Nucleus accumbens (tissue), 56 donors: ENCODE measurements at regions not wholly inside any gene's neighbourhood (a gene's known extent, or its start where the extent isn't known, plus 50 kb on each side); places are given as distances from the start of the nearest gene placed in this dataset.

Experiments used
- DNase-seq, 56 donors: peaks; one replicate each; lab custom pipeline; 2025; lab: John Stamatoyannopoulos, UW

- no peak for DNase-seq
Observed at GRCh38 chr17:77425348-77425747, 284.6 kb downstream of the SEC14L1 start.

GRCh38 chr17:77425791-77426641 lies 285.2 kb downstream of the SEC14L1 start:
- no peak for DNase-seq

GRCh38 chr17:77426676-77427386 lies 286.1 kb downstream of the SEC14L1 start:
- no peak for DNase-seq

GRCh38 chr17:77427391-77427991 lies 286.7 kb downstream of the SEC14L1 start:
- DNase-seq, result peak in 10 of 56 donors; percentile 19 to 83 (median 43)

- peak in 7 of 56 donors; percentile 8 to 46 (median 33) for DNase-seq
Observed at GRCh38 chr17:77428020-77428748, 287.4 kb downstream of the SEC14L1 start.

GRCh38 chr17:77428749-77429368 lies 288.1 kb downstream of the SEC14L1 start:
- no peak for DNase-seq

GRCh38 chr17:77429369-77429968 lies 288.7 kb downstream of the SEC14L1 start:
- DNase-seq, result no peak

- DNase-seq, result peak in 50 of 56 donors; percentile 21 to 88 (median 60)
Observed at GRCh38 chr17:77429969-77430752, 289.4 kb downstream of the SEC14L1 start.

GRCh38 chr17:77432034-77432661 lies 291.4 kb downstream of the SEC14L1 start:
- DNase-seq, result no peak

GRCh38 chr17:77432742-77433141 lies 292.0 kb downstream of the SEC14L1 start:
- no peak for DNase-seq

GRCh38 chr17:77433385-77434135 lies 292.8 kb downstream of the SEC14L1 start:
- no peak for DNase-seq

GRCh38 chr17:77434136-77435114 lies 293.7 kb downstream of the SEC14L1 start:
- DNase-seq, result no peak

GRCh38 chr17:77435272-77436057 lies 294.7 kb downstream of the SEC14L1 start:
- DNase-seq, result no peak

- DNase-seq, result peak in 3 of 56 donors; percentile 12 to 40 (median 36)
Observed at GRCh38 chr17:77436058-77436442, 295.3 kb downstream of the SEC14L1 start.

- no peak for DNase-seq
Observed at GRCh38 chr17:77436481-77436880, 295.7 kb downstream of the SEC14L1 start.

- peak in 4 of 56 donors; percentile 12 to 42 (median 36) for DNase-seq
Observed at GRCh38 chr17:77437017-77437416, 296.2 kb downstream of the SEC14L1 start.
